Esophagus squamous epithelium (tissue), 5 donors: ENCODE measurements at regions not wholly inside any gene's neighbourhood (a gene's known extent, or its start where the extent isn't known, plus 50 kb on each side); places are given as distances from the start of the nearest gene placed in this dataset.
"Not testable (repeated sequence)": the region's sequence is repeated elsewhere in the genome, so short reads cannot be mapped to it uniquely, and the experiment has no call there.

Experiments used
- DNase-seq: peaks from one replicate; lab custom pipeline; 2025; lab: John Stamatoyannopoulos, UW
- H3K27ac ChIP-seq, 4 donors: fragments of 200-600 bp; sonication (generic); one replicate each; pipeline ENCODE4 v1.5.1; 2016 to 2019; ENCODE audit warnings: mild to moderate bottlenecking in 1 of 4
- H3K27me3 ChIP-seq, 4 donors: fragments of 200-600 bp; sonication (generic); 1 replicate in 3 of 4; 2 replicates in 1 of 4; pipeline versions ENCODE4 v1.5.1 to v1.6.0; 2017 to 2021; ENCODE audit warnings: antibody characterized with exemption in 1 of 4
- H3K36me3 ChIP-seq, 3 donors: fragments of 200-600 bp; sonication (generic); one replicate each; pipeline ENCODE4 v1.5.1; 2016 to 2019
- H3K4me1 ChIP-seq, 3 donors: fragments of 200-600 bp; sonication (generic); one replicate each; pipeline ENCODE4 v1.5.1; 2017 to 2019
- H3K4me3 ChIP-seq, 4 donors: fragments of 200-600 bp; sonication (generic); 1 replicate in 3 of 4; 2 replicates in 1 of 4; pipeline ENCODE4 v1.5.1; 2016 to 2019; ENCODE audit warnings: mild to moderate bottlenecking in 2 of 4, moderate library complexity in 1 of 4
- H3K9me3 ChIP-seq, 3 donors: fragments of 200-600 bp; sonication (generic); one replicate each; pipeline ENCODE4 v1.5.1; 2016 to 2019
- CTCF ChIP-seq, 6 experiments: fragments of 450-650 bp in 4 of 6; fragments of 200-600 bp in 2 of 6; sonication (generic) in 2 of 6; IDR thresholded peaks; one replicate each; pipeline ENCODE4 v1.5.1; 2016 to 2019; ENCODE audit warnings: antibody characterized with exemption in 6 of 6, mild to moderate bottlenecking in 4 of 6, moderate library complexity in 4 of 6
- POLR2A ChIP-seq, 4 donors: fragments of 450-650 bp; IDR thresholded peaks; one replicate each; pipeline ENCODE4 v1.6.1; 2017; ENCODE audit warnings: antibody characterized with exemption in 4 of 4, mild to moderate bottlenecking in 4 of 4, moderate library complexity in 3 of 4
- WGBS, 2 donors: methylation state at CpG; one replicate each; pipeline ENCODE4 v1.1.5; 2018; 5-methylcytosine and 5-hydroxymethylcytosine counted together
- intact Hi-C: fragments of 100-400 bp; cut with DNase I; formaldehyde crosslinking; loops from one replicate; pipeline ENCODE4 v1.15.0; 2022
- donor health status: DM: yes; HTN: yes; CAD: no.

DNA sequence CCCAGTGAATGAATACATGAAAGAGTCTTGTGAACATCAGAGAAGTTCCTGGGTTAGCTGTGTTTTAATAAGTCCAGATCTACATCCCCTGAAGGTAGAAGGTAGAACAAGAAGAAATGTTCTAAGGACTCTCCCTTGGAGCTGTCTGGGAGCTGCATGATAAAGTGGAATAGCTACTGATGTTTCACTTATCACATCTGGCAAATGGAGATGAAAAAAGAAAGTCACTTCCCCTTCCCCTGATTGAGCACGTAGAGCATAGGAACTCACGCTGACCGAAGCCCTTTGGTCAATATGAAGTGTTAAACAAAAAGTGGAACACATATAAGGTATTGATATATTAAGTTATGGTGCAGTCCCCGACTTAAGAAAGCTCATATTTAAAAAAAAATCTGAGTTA is 53.2 kb upstream of the PARP1 start:
- H3K27me3 ChIP-seq: peaks cover 0 to 5% (median 0%) of the 10 kb centered on the region in 4 donors
- H3K9me3 ChIP-seq: peaks cover 0 to 8% (median 0%) of the 10 kb centered on the region in 3 donors
- no peak for DNase-seq
- intact Hi-C loops: no loop called here
- no peak overlapping the region for H3K4me3 ChIP-seq
- no peaks in the 10 kb centered on the region for H3K36me3 ChIP-seq
- no peaks in the 10 kb centered on the region for H3K4me1 ChIP-seq
- no peak overlapping the region for H3K27ac ChIP-seq
- TF ChIP-seq POLR2A (IDR thresholded peaks at IDR 0.05): no peak
- no peak for TF ChIP-seq CTCF (IDR thresholded peaks at IDR 0.05)
- WGBS, 2 donors: 61 to 62% methylated on average over 4 of the region's 4 CpGs

- WGBS, 2 donors: 86 to 93% methylated on average over 4 to 5 of the region's 25 CpGs
- Histone ChIP-seq H3K36me3 (no peaks in the 10 kb centered on the region), H3K27me3 (peaks cover 0 to 5% (median 0%) of the 10 kb centered on the region in 4 donors), H3K9me3 (peaks cover 0 to 8% (median 0%) of the 10 kb centered on the region in 3 donors), H3K4me3 (no peak overlapping the region), H3K4me1 (no peaks in the 10 kb centered on the region), H3K27ac (no peak overlapping the region)
- DNase-seq: no peak
- TF ChIP-seq CTCF (IDR thresholded peaks at IDR 0.05) (no peak), POLR2A (IDR thresholded peaks at IDR 0.05) (no peak)
- intact Hi-C loops: no loop called here
Observed at GRCh38 chr1:226463925-226464586, 56.2 kb upstream of the PARP1 start.

- DNase-seq, H3K36me3 ChIP-seq, H3K27ac ChIP-seq, H3K4me1 ChIP-seq, H3K9me3 ChIP-seq, intact Hi-C loops, H3K4me3 ChIP-seq, H3K27me3 ChIP-seq: not testable (repeated sequence)
- 78 to 86% methylated on average over 1 of the region's 2 CpGs for WGBS, 2 donors
Observed at GRCh38 chr1:226464587-226464971, 56.7 kb upstream of the PARP1 start.

- no peak for DNase-seq
- H3K36me3 ChIP-seq: no peaks in the 10 kb centered on the region
- H3K9me3 ChIP-seq: peaks cover 0 to 8% (median 0%) of the 10 kb centered on the region in 3 donors
- no peak overlapping the region for H3K27ac ChIP-seq
- H3K27me3 ChIP-seq: peaks cover 0 to 8% (median 0%) of the 10 kb centered on the region in 4 donors
- 40 to 59% methylated on average over 4 to 5 of the region's 5 CpGs for WGBS, 2 donors
- H3K4me3 ChIP-seq: no peak overlapping the region
- TF ChIP-seq CTCF (IDR thresholded peaks at IDR 0.05) (no peak), POLR2A (IDR thresholded peaks at IDR 0.05) (no peak)
- intact Hi-C loops: no loop called here
- H3K4me1 ChIP-seq: no peaks in the 10 kb centered on the region
Observed at GRCh38 chr1:226466296-226466695, 58.4 kb upstream of the PARP1 start.

DNA sequence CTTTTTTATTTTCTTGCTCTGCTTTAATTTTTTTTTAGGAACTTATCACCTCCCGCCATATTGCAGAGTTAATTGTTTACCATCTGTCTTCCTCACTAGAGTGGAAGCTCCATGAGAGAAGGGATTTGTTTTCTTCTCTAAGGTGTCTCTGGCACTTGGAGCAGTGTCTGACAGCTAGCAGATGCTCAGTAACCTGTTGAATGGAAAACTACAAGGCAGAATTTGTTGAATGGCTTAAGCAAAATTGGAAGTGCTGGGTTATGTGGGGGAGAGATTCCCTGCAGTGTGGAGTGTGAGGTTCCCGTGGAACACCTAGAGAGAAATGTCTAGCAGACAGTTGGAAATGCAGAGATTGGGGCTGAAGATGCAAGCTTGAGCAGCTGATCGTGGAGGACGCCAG is 59.5 kb upstream of the PARP1 start:
- Histone ChIP-seq H3K4me1 (no peaks in the 10 kb centered on the region), H3K36me3 (no peaks in the 10 kb centered on the region), H3K4me3 (no peak overlapping the region), H3K27me3 (peaks cover 0 to 11% (median 0%) of the 10 kb centered on the region in 4 donors), H3K27ac (no peak overlapping the region), H3K9me3 (peaks cover 0 to 8% (median 0%) of the 10 kb centered on the region in 3 donors)
- intact Hi-C loops: no loop called here
- WGBS, 2 donors: 82 to 84% methylated on average over 4 of the region's 4 CpGs
- no peak for TF ChIP-seq POLR2A (IDR thresholded peaks at IDR 0.05)
- no peak for DNase-seq

- no peaks in the 10 kb centered on the region for H3K36me3 ChIP-seq
- no peak for DNase-seq
- H3K9me3 ChIP-seq: no peaks in the 10 kb centered on the region
- TF ChIP-seq POLR2A (IDR thresholded peaks at IDR 0.05): no peak
- no peak for TF ChIP-seq CTCF (IDR thresholded peaks at IDR 0.05)
- H3K4me3 ChIP-seq: no peak overlapping the region
- H3K27ac ChIP-seq: no peak overlapping the region
- no peaks in the 10 kb centered on the region for H3K4me1 ChIP-seq
- intact Hi-C loops: no loop called here
- H3K27me3 ChIP-seq: peaks cover 0 to 11% (median 0%) of the 10 kb centered on the region in 4 donors
- WGBS, 2 donors: 84 to 85% methylated on average over 11 to 12 of the region's 12 CpGs
Observed at GRCh38 chr1:226470921-226471866, 63.3 kb upstream of the PARP1 start.
